Globus pallidus (tissue), 1 donor: ENCODE measurements at regions not wholly inside any gene's neighbourhood (a gene's known extent, or its start where the extent isn't known, plus 50 kb on each side); places are given as distances from the start of the nearest gene placed in this dataset.
"Not testable (repeated sequence)": the region's sequence is repeated elsewhere in the genome, so short reads cannot be mapped to it uniquely, and the experiment has no call there.

Experiments used
- DNase-seq: peaks from one replicate; pipeline ENCODE4 v3.0.0-alpha.2; 2015; ENCODE audit warnings: low spot score

- no peak for DNase-seq
Measured at GRCh38 chr18:70577023-70577420, 288.2 kb downstream of the SOCS6 start.

- DNase-seq: no peak
Measured at GRCh38 chr18:70576276-70577022, 287.6 kb downstream of the SOCS6 start.

- not testable (repeated sequence) for DNase-seq
Measured at GRCh38 chr18:70574951-70575350, 286.1 kb downstream of the SOCS6 start.

- not testable (repeated sequence) for DNase-seq
Measured at GRCh38 chr18:70569647-70570046, 280.8 kb downstream of the SOCS6 start.

DNA sequence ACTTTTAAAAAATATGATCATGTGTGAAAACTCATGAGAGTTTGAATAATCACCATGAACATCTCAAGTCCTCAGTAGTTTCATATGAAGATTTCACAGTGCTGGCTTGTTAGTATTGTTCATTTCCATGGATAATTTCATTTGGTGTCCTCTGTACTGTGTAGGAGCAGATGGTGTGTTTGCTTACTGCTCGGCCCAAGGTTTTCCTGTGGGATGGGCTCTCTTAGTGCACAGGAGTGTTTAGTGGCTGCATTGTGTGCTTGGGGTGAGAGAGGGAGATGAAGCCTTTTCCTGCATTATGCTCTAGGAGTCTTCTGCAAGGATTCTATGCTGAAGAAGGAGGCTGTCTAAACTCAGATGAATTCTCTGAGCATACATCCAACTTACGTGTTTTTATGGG is 270.6 kb downstream of the SOCS6 start:
- no peak for DNase-seq

GRCh38 chr18:70558371-70558770 is 269.5 kb downstream of the SOCS6 start:
- no peak for DNase-seq

GRCh38 chr18:70554854-70555445 is 266.1 kb downstream of the SOCS6 start:
- DNase-seq: no peak

DNA sequence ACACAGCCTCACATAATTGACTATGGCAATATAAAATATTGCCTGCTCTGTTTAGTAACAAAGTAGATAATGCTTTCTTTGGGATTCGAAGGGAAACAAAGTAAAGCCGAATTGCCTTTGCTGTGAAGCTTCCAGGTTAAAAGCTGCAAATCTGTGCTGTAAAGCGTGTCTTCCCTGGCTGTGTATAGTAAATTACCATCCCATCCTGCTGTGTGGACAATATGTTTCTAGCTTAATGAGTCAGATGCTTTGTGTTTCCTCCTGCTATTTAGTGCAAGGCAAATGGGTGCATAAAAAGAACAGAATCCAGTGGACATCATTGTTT is 265.1 kb downstream of the SOCS6 start:
- DNase-seq: no peak

GRCh38 chr18:70553245-70553935 is 264.5 kb downstream of the SOCS6 start:
- no peak for DNase-seq

GRCh38 chr18:70536370-70537062 is 247.7 kb downstream of the SOCS6 start:
- no peak for DNase-seq

- no peak for DNase-seq
Measured at GRCh38 chr18:70535041-70535440, 246.2 kb downstream of the SOCS6 start.

DNA sequence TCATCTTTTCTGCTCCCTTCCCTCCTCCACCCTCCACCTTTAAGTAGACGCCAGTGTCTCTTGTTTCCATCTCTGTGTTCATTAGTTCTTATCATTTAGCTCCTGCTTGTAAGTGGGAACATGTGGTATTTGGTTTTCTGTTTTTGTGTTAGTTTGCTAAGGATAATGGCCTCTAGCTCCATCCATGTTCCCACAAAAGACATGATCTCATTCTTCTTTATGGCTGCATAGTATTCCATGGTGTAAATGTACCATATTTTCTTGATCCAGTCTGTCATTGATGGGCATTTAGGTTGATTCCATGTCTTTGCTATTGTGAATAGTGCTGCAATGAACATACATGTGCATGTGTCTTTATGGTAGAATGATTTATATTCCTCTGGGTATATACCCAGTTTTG is 236.5 kb downstream of the SOCS6 start:
- not testable (repeated sequence) for DNase-seq

DNA sequence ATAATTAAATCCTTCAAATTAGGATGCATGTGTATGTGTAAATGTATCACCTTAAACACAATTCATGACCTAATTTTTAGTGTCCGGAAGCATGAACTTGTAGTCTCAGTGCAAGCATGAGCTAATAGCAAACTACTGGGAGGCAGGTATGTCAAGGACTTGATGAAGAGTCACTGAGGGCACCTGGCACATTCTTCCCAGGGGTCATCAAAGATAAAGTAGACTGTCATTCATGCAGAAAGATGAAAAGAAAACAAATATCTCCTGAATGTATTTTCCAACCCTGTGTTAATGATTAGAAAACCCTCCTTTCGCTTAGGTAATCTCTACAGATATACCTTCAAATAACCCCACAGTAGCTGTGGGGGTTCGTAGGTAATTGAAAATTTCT is 234.9 kb downstream of the SOCS6 start:
- DNase-seq: no peak

DNA sequence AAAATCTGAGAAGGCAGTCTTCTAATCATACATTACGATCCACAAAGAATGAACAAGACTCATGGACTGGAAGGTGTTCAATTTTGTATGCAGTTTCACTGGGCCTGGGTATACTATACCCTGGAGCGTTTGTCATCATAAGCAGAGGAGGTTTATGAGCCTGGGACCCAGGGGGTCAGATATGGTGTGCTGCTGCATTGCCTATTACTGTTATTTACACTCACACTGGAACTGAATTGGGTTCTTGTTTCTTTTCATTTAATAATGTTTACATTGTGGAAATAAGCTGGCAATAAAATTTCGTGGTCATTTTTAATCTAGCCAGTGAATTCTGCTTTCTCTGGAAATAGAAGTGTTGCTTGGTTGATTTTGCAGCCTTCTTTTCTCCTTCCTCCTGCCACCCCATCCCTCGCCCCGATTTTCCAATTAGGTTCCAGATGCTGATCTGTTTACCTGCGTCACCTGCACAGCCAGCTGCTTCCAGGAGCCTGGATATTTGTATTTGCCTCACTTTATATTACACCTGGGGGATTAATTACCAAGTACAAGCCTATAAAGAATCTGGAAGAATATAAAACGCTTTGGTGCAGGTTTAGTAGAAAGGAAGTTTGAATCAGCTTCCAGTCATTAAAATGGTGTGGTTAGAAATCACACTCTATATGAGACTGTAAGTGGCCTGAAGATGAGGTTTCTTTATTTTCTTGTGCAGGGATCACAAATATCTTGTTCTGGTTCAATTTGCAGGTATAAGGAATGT is 234.4 kb downstream of the SOCS6 start:
- DNase-seq: no peak

DNA sequence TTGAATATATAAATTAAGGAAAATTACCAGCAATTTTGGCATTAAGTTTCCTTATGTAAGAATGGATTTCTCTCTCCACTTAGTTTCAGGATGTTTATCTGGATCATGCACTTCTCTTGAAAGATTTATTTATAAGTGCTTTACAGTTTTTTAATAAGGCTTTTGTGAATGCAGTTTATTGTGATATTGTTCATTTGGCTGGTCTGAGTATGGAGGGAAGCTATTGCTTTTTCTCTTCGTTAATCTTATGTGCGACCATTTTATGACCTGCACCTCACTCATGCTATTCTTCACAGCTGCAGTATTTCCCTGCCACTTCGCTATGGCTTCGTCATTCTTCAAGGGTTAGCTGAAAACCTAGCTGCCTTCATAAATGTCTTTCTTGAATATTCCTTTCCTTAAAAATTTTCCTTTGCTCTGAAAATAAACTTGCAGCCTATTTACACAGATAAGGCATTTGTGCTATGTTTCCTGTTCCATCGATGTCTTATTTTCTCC is 233.4 kb downstream of the SOCS6 start:
- no peak for DNase-seq

GRCh38 chr18:70520867-70521266 is 232.0 kb downstream of the SOCS6 start:
- no peak for DNase-seq

GRCh38 chr18:70513502-70514171 is 224.8 kb downstream of the SOCS6 start:
- DNase-seq: no peak

- no peak for DNase-seq
Measured at GRCh38 chr18:70507970-70508369, 219.1 kb downstream of the SOCS6 start.

DNA sequence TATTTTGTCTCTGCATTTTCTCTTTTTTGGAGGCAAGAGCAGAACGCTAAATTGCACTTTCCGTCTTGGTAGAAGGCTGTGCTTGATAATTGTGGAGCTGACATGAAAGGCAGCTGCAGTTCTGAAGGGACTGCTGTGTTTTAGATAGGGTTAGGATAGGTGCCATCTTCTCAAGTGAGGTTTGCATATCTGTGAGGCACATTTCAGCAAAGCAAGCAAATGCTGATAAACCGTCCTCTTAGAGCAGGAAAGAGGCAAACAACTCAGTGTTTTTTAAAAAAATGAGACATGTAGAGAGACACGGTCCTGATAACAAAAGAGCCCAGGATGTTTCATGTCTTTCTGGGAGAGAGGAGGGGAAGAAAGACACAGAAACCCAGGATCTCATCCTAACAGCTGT is 217.7 kb downstream of the SOCS6 start:
- DNase-seq: no peak

- DNase-seq: no peak
Measured at GRCh38 chr18:70503060-70503459, 214.2 kb downstream of the SOCS6 start.

DNA sequence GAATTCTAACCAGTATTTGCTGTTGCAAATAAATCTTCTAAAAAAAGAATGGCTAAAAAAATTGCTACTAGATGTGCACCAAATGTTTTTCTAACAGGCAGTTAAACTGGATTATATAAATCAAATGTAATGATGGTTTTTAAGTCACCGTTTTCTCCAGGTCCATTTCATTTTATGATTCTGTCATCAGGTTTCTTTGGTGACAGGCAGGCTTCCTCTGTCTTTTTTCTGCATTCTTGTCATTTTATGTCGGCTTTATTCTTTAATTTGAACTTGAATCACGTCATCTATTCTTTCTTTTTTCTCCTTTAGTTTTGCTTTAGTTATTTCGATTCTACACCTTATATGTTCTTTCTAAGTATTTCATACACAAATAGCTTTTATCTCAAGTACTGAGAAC is 212.5 kb downstream of the SOCS6 start:
- no peak for DNase-seq
